ENCODE measurements at regions not wholly inside any gene's neighbourhood (a gene's known extent, or its start where the extent isn't known, plus 50 kb on each side); places are given as distances from the start of the nearest gene placed in this dataset.

- TF ChIP-seq, protein P1, sequence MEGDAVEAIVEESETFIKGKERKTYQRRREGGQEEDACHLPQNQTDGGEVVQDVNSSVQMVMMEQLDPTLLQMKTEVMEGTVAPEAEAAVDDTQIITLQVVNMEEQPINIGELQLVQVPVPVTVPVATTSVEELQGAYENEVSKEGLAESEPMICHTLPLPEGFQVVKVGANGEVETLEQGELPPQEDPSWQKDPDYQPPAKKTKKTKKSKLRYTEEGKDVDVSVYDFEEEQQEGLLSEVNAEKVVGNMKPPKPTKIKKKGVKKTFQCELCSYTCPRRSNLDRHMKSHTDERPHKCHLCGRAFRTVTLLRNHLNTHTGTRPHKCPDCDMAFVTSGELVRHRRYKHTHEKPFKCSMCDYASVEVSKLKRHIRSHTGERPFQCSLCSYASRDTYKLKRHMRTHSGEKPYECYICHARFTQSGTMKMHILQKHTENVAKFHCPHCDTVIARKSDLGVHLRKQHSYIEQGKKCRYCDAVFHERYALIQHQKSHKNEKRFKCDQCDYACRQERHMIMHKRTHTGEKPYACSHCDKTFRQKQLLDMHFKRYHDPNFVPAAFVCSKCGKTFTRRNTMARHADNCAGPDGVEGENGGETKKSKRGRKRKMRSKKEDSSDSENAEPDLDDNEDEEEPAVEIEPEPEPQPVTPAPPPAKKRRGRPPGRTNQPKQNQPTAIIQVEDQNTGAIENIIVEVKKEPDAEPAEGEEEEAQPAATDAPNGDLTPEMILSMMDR (IDR thresholded peaks at IDR 0.05): no peak
- no peak for TF ChIP-seq POLR2A (IDR thresholded peaks at IDR 0.05)
Observed at GRCh38 chr2:175326801-175327200, 145.3 kb upstream of the ATP5MC3 start.
